ENCODE measurements at regions not wholly inside any gene's neighbourhood (a gene's known extent, or its start where the extent isn't known, plus 50 kb on each side); places are given as distances from the start of the nearest gene placed in this dataset.

DNA sequence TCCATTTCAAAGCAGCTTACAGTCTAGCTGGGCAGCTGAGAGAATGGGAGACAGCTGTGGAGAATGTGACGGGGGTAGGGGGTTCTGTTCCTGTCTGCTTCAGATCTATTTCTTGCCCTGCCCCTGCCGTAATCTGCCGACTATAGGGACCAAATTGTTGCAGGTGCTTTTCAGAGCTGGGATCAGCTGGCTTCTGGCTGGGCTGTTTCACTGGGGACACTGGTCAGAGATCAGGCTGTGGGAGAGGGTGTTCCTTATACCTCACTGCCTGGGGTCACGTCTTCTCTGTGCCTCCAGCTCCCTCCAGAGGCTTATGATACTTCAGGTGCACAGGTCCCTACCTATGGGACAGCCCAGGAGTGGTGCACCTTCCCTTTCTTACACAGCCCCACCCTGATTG lies 514.9 kb upstream of the GOT2 start:
- Histone ChIP-seq H3K27ac (ENCODE audit: low read depth, low read length) (no peak overlapping the region), H3K9ac (ENCODE audit: low read length) (no peak overlapping the region), H4K20me1 (ENCODE audit: low read depth, low read length) (no peaks in the 10 kb centered on the region), H3K4me3 (ENCODE audit: insufficient read depth, low read length, poor library complexity, severe bottlenecking) (no peak overlapping the region), H3K4me2 (ENCODE audit: low read depth, low read length, poor library complexity, severe bottlenecking) (no peak overlapping the region), H3K36me3 (ENCODE audit: low read length) (no peaks in the 10 kb centered on the region), H3K9me3 (ENCODE audit: insufficient read depth, low read length) (no peaks in the 10 kb centered on the region), H3F3A (ENCODE audit: insufficient read depth) (no peaks in the 10 kb centered on the region), H3K27me3 (ENCODE audit: low read length) (no peaks in the 10 kb centered on the region), H3K79me2 (ENCODE audit: insufficient read depth, low read length) (no peaks in the 10 kb centered on the region), H3K9me2 (replicated peaks; ENCODE audit: insufficient read depth, low read length) (no peaks in the 10 kb centered on the region), H2AFZ (ENCODE audit: low read depth, low read length, severe bottlenecking) (no peak overlapping the region)
- TF ChIP-seq, protein P1, sequence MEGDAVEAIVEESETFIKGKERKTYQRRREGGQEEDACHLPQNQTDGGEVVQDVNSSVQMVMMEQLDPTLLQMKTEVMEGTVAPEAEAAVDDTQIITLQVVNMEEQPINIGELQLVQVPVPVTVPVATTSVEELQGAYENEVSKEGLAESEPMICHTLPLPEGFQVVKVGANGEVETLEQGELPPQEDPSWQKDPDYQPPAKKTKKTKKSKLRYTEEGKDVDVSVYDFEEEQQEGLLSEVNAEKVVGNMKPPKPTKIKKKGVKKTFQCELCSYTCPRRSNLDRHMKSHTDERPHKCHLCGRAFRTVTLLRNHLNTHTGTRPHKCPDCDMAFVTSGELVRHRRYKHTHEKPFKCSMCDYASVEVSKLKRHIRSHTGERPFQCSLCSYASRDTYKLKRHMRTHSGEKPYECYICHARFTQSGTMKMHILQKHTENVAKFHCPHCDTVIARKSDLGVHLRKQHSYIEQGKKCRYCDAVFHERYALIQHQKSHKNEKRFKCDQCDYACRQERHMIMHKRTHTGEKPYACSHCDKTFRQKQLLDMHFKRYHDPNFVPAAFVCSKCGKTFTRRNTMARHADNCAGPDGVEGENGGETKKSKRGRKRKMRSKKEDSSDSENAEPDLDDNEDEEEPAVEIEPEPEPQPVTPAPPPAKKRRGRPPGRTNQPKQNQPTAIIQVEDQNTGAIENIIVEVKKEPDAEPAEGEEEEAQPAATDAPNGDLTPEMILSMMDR (IDR thresholded peaks at IDR 0.05; ENCODE audit: insufficient read depth, low read length, poor library complexity, severe bottlenecking), result no peak
- no peak for TF ChIP-seq EZH2phosphoT487 (conservative IDR thresholded peaks at IDR 0.05; ENCODE audit: low read length)

DNA sequence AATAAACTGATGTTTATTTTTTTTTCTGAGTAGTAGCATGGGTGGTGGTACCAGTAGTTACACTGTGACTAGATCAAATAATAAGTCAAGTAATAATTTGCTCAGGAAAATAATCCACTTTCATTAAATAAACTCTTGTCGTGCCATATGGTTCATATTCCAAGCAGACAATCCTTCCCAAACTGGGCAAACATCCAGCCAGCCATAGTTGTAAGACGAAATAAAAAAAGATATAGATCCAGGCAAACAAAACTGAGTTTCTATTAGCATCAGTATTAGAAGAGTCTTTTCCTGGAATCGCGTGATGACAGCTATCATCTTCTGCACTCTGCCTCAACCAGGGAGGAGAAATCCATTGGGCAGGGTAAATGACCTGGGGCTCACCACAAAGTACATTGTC lies 508.4 kb upstream of the GOT2 start:
- TF ChIP-seq EZH2phosphoT487 (conservative IDR thresholded peaks at IDR 0.05; ENCODE audit: low read length), result no peak
- TF ChIP-seq, protein P1 (IDR thresholded peaks at IDR 0.05; ENCODE audit: insufficient read depth, low read length, poor library complexity, severe bottlenecking), result no peak
- no peaks in the 10 kb centered on the region for H3F3A ChIP-seq (ENCODE audit: insufficient read depth)
- H3K9me3 ChIP-seq (ENCODE audit: insufficient read depth, low read length), result no peaks in the 10 kb centered on the region
- no peaks in the 10 kb centered on the region for H4K20me1 ChIP-seq (ENCODE audit: low read depth, low read length)
- no peaks in the 10 kb centered on the region for H3K9me2 ChIP-seq (replicated peaks; ENCODE audit: insufficient read depth, low read length)
- no peak overlapping the region for H3K4me2 ChIP-seq (ENCODE audit: low read depth, low read length, poor library complexity, severe bottlenecking)
- no peak overlapping the region for H3K9ac ChIP-seq (ENCODE audit: low read length)
- H3K36me3 ChIP-seq (ENCODE audit: low read length), result no peaks in the 10 kb centered on the region
- no peak overlapping the region for H2AFZ ChIP-seq (ENCODE audit: low read depth, low read length, severe bottlenecking)
- no peaks in the 10 kb centered on the region for H3K27me3 ChIP-seq (ENCODE audit: low read length)
- no peak overlapping the region for H3K27ac ChIP-seq (ENCODE audit: low read depth, low read length)
- H3K79me2 ChIP-seq (ENCODE audit: insufficient read depth, low read length), result no peaks in the 10 kb centered on the region
- no peak overlapping the region for H3K4me3 ChIP-seq (ENCODE audit: insufficient read depth, low read length, poor library complexity, severe bottlenecking)

DNA sequence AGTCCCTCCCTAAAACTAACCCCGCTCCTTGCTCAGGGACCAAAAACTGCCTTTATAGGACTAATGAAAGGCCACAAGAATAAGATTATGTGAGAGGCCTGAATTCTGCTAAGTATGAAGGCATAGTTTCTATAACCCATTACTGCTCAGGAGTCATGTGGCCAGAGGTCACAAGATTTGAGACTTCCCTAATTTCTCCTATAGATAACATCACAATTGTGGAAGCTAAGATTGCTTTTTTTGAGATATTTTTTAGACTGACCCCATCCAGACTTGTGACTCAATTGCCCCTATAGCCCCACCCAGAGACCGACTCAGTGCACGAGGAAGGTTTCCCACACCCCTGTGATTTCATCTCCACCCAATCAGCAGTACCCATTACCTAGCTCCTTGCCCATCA lies 504.1 kb upstream of the GOT2 start:
- Histone ChIP-seq H3K9ac (ENCODE audit: low read length) (no peak overlapping the region), H3K27me3 (ENCODE audit: low read length) (no peaks in the 10 kb centered on the region), H3K9me2 (replicated peaks; ENCODE audit: insufficient read depth, low read length) (no peaks in the 10 kb centered on the region), H3K36me3 (ENCODE audit: low read length) (no peaks in the 10 kb centered on the region), H3K4me3 (ENCODE audit: insufficient read depth, low read length, poor library complexity, severe bottlenecking) (no peak overlapping the region), H3K4me2 (ENCODE audit: low read depth, low read length, poor library complexity, severe bottlenecking) (no peak overlapping the region), H3F3A (ENCODE audit: insufficient read depth) (no peaks in the 10 kb centered on the region), H3K27ac (ENCODE audit: low read depth, low read length) (no peak overlapping the region), H2AFZ (ENCODE audit: low read depth, low read length, severe bottlenecking) (no peak overlapping the region), H4K20me1 (ENCODE audit: low read depth, low read length) (no peaks in the 10 kb centered on the region), H3K9me3 (ENCODE audit: insufficient read depth, low read length) (no peaks in the 10 kb centered on the region), H3K79me2 (ENCODE audit: insufficient read depth, low read length) (no peaks in the 10 kb centered on the region)
- no peak for TF ChIP-seq EZH2phosphoT487 (conservative IDR thresholded peaks at IDR 0.05; ENCODE audit: low read length)
- TF ChIP-seq, protein P1 (IDR thresholded peaks at IDR 0.05; ENCODE audit: insufficient read depth, low read length, poor library complexity, severe bottlenecking), result no peak

Measured in SU-DHL-6 (cell line).